IPS-15b (cell line): ENCODE measurements at regions not wholly inside any gene's neighbourhood (a gene's known extent, or its start where the extent isn't known, plus 50 kb on each side); places are given as distances from the start of the nearest gene placed in this dataset.
"Not testable (repeated sequence)": the region's sequence is repeated elsewhere in the genome, so short reads cannot be mapped to it uniquely, and the experiment has no call there.

Experiments used
- H3K27me3 ChIP-seq: one replicate; pipeline ENCODE4 v1.6.1; 2013; ENCODE audit warnings: low read length; ENCODE audit not compliant: control insufficient read depth, insufficient read depth
- H3K36me3 ChIP-seq: one replicate; pipeline ENCODE4 v1.6.1; 2013; ENCODE audit warnings: low read length; ENCODE audit not compliant: control insufficient read depth, insufficient read depth
- H3K4me1 ChIP-seq: one replicate; pipeline ENCODE4 v1.6.1; 2013; ENCODE audit warnings: mild to moderate bottlenecking, low read length; ENCODE audit not compliant: control insufficient read depth, insufficient read depth
- H3K4me3 ChIP-seq: one replicate; pipeline ENCODE4 v1.5.1; 2013; ENCODE audit warnings: low read depth, low read length
- H3K9ac ChIP-seq: one replicate; pipeline ENCODE4 v1.6.1; 2013; ENCODE audit warnings: low read depth, mild to moderate bottlenecking, low read length
- H3K9me3 ChIP-seq: one replicate; pipeline ENCODE4 v1.6.1; 2013; ENCODE audit warnings: mild to moderate bottlenecking, low read length; ENCODE audit not compliant: control insufficient read depth, insufficient read depth

DNA sequence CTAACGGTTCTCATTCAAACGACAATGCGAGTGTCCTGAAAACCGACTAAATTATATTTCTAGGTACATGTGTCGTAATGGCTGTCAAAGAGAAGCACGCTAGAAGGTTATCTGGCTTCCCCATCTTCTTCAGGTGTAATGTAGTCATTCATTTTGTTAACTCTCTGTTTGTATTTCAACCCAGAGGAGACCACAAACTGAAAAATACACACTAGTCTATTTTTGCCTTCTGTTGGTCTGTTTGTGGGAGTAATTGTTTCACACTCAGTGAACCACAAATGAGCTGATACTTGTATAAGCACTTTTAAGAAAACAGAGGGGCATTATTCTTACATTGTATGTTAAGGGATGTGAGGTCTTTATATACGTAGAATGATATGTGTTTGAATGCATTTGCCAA lies 305.9 kb downstream of the GATA3 start:
- Histone ChIP-seq H3K36me3 (no peaks in the 10 kb centered on the region), H3K9me3 (no peaks in the 10 kb centered on the region), H3K4me1 (no peaks in the 10 kb centered on the region), H3K4me3 (no peak overlapping the region), H3K27me3 (no peaks in the 10 kb centered on the region), H3K9ac (no peak overlapping the region)

DNA sequence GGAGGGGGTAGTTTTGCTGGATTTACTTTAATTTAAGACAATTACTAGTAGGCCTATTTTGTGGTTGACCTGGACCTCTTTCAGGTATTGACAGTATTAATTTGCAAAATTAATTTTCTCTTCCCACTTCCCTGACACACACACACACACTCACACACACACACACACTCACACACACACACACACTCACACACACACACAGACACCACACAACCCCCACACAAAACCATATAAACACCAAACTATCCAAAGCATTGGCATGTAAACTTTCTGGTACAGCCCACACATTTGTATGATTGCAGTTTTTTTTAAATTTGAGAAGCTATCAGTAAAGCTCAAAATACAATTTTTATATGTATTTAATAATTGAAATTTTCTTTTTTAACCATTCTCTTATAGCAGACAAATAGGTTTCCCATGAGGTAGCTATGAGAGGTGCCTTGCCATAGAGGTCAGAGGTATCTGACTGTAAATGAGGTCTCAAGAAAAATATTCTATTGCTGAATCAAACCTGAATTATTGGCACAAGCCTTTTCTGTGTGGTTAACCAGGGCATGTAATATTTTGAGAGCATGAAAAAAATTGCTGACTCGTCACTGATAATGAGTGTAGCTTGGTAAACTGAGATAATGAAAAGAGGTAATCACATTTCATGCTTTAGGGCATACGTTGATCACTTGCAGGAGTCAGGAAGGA lies 306.5 kb downstream of the GATA3 start:
- no peaks in the 10 kb centered on the region for H3K36me3 ChIP-seq
- H3K9me3 ChIP-seq, result no peaks in the 10 kb centered on the region
- H3K4me1 ChIP-seq, result no peaks in the 10 kb centered on the region
- H3K4me3 ChIP-seq, result no peak overlapping the region
- no peak overlapping the region for H3K9ac ChIP-seq
- no peaks in the 10 kb centered on the region for H3K27me3 ChIP-seq

DNA sequence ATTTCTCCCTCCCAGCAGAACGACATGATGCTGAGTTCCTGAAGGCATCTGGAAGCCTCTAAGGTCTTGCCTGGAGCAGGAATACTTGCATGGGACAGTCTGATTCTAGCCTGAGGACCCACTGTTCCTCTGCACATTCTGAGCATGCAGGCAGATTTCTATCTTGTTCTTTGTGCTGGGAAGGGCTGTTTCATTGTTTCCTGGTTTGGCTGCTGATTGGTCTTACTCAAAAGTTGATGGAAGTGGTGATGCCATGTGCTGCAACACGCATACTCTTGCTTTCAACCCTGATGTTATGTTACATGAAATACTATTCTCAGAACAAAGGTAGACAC lies 307.0 kb downstream of the GATA3 start:
- no peak overlapping the region for H3K9ac ChIP-seq

DNA sequence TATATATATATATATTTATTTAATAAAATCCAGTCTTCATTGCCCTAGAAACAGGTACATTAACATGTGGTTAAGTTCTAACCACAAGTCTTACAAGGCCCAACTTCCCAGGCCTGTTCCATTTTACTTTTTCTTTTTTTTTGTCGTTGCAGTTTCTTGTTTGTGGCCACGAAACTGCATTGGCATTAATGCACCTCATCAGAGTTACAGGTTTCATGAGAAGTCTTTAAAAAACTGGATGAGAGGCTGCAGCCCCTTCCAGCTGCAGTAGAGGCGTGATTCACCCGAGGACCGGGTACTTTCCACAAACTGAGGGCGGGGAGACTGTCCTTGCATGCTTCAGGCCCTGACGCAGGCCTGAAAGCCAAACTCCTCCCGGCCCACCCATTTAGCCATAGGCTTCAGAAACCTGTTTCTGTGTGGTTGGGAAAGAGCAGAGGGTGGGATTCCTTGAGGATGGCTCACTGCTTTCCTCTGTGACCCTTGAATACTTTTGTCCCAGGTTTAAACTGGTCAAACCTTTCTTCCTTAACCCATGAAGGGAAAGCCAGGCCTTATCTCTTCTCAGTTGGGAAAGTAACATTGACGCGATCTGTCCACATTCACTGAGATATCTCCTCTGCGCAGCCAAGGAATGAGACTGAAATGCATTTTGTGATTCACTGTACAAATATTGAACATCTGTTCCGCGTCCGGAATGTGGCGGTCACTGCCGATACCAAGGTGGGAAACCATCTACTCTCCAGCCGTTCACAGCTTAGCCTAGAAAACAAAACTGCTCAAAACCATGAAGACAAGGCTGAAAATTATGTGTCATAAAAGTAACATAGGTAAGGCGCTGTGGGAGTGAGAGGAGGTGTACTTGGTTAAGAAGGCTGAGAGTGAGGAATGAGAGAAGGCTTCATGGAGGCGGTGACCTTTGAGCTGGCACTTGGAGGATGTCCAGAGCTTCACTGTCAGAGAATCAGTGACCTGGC lies 311.7 kb downstream of the GATA3 start:
- H3K4me3 ChIP-seq, result no peak overlapping the region
- H3K4me1 ChIP-seq, result no peaks in the 10 kb centered on the region
- no peaks in the 10 kb centered on the region for H3K27me3 ChIP-seq
- H3K9ac ChIP-seq, result no peak overlapping the region
- H3K36me3 ChIP-seq, result no peaks in the 10 kb centered on the region
- no peaks in the 10 kb centered on the region for H3K9me3 ChIP-seq

More for the DNA sequence above, 307.0 kb downstream of the GATA3 start:
- H3K27me3 ChIP-seq, result no peaks in the 10 kb centered on the region
- H3K36me3 ChIP-seq, result no peaks in the 10 kb centered on the region
- no peak overlapping the region for H3K4me3 ChIP-seq
- no peaks in the 10 kb centered on the region for H3K4me1 ChIP-seq
- no peaks in the 10 kb centered on the region for H3K9me3 ChIP-seq

DNA sequence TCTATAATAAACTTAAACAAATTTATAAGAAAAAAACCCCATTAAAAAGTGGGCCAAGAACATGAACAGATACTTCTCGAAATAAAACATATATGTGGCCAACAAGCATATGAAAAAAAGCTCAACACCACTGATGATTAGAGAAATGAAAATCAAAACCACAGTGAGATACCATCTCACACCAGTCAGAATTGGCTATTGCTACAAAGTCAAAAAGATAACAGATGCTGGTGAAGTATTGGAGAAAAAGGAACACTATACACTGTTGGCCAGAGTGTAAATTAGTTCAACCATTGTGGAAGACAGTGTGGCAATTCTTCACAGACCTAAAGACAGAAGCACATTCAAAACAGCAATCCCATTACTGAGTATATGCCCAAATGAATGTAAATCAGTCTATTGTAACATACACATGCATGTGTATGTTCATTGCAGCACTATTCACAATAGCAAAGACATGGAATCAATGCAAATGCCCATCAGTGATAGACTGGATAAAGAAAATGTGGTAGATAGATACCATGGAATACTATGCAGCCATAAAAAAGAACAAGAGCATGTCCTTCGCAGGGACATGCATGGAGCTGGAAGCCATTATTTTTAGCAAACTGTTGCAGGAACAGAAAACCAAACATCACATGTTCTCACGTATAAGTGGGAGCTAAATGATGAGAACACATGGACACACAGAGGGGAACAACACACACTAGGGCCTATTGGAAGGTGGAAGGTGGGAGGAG lies 313.4 kb downstream of the GATA3 start:
- not testable (repeated sequence) for H3K27me3 ChIP-seq, H3K36me3 ChIP-seq, H3K4me1 ChIP-seq, H3K9ac ChIP-seq, H3K4me3 ChIP-seq, H3K9me3 ChIP-seq

DNA sequence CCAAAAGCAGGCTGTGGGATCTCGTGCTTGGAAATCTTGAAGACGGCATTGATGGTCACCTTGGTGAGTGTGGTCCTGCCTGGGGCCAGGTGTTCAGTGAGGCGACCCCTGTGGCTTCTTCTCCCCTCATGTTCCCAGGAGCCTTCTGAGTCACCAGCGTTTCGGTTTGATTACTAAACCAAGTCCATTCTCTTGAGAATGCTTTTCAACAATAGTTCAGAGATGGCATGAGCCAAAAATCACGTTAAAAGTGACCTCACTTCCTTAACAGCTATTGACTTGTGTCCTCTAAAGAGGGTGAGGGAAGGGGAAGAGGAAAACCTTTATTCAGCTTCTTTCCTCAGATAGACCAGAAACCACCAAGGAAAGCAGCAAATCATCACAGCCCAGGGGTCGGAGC lies 315.2 kb downstream of the GATA3 start:
- no peak overlapping the region for H3K4me3 ChIP-seq
- no peaks in the 10 kb centered on the region for H3K9me3 ChIP-seq
- H3K27me3 ChIP-seq, result no peaks in the 10 kb centered on the region
- no peak overlapping the region for H3K9ac ChIP-seq
- H3K4me1 ChIP-seq, result no peaks in the 10 kb centered on the region
- H3K36me3 ChIP-seq, result no peaks in the 10 kb centered on the region

DNA sequence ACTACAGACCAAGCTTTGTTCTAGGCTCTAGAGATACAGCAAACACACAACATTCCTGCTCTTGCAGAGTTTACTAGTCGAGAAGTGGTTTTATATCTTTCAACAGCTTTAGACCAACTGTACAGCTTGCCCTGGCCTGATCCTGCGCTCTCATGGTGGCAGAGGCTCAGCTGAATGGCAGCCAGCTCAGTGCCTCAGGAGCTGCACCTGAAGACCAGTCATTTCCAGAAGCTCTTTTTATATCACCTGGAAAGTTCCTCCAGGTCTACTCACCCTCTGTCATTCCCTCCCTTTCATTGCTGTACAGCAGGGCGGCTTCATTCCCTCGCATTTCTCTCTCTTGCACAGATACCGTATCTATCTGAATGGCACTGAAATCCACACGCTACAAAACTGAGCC lies 319.8 kb downstream of the GATA3 start:
- no peak overlapping the region for H3K4me3 ChIP-seq
- H3K9me3 ChIP-seq, result no peaks in the 10 kb centered on the region
- H3K27me3 ChIP-seq, result no peaks in the 10 kb centered on the region
- H3K4me1 ChIP-seq, result peaks cover 4% of the 10 kb centered on the region
- no peaks in the 10 kb centered on the region for H3K36me3 ChIP-seq
- no peak overlapping the region for H3K9ac ChIP-seq

DNA sequence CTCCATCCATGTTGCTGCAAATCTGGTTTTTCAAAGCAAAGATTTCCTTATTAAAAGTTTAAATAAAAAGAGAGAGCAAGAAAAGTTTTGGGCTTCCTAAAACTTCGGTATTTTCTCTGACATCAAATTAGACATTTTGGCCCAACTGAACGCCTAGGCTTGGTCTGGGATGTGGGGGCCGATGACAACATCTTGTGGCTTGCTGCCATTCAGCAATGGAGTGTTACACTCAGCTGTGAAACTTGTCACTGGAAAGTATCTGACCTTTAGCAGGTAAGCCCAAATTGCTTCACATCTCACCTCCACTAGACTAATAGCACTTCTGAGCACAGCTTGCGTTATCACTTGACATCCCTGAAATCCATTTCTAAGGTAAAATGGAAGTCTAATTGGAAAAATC lies 320.6 kb downstream of the GATA3 start:
- H3K4me3 ChIP-seq, result no peak overlapping the region
- peaks cover 4% of the 10 kb centered on the region for H3K4me1 ChIP-seq
- H3K36me3 ChIP-seq, result no peaks in the 10 kb centered on the region
- H3K27me3 ChIP-seq, result no peaks in the 10 kb centered on the region
- H3K9ac ChIP-seq, result no peak overlapping the region
- no peaks in the 10 kb centered on the region for H3K9me3 ChIP-seq

DNA sequence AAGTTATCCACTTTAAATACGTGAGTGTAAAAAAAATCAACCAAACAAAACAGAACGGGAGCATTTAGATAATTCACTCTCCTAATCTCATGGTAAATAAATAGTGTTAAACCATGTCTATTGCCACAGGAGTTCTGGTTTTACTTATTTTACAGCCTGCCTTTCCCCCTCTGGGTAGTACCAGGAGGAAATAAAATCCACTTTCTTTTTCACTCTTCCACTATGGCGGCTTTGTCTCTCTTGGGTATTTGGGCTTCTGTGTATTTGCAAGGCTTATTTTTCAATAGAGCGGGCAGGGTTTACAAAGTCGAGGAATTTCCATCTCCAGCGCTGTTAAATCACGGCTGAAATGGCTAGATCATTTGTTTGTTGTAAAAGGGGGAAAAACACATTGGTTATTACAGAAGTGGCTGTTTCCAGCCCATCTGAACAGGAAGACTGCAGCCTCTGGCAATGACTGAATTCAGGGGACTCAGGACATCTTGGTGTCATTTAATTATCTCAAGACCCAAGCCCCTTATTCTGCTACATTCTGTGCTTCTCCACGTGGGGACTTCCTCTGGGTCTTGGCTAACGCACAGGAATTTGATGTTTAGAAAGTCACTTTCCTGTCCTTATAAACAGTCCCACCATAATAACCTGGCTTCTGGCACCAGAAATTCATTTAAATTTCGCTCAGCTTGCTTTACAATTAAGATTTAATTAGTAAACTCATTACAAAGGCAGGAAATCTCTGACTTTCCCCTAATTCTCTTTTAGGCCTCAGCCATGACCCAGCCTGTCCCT lies 323.9 kb downstream of the GATA3 start:
- Histone ChIP-seq H3K9me3 (no peaks in the 10 kb centered on the region), H3K9ac (peak overlapping the region; percentile 29), H3K4me1 (peaks cover 4% of the 10 kb centered on the region), H3K36me3 (no peaks in the 10 kb centered on the region), H3K4me3 (no peak overlapping the region), H3K27me3 (no peaks in the 10 kb centered on the region)

DNA sequence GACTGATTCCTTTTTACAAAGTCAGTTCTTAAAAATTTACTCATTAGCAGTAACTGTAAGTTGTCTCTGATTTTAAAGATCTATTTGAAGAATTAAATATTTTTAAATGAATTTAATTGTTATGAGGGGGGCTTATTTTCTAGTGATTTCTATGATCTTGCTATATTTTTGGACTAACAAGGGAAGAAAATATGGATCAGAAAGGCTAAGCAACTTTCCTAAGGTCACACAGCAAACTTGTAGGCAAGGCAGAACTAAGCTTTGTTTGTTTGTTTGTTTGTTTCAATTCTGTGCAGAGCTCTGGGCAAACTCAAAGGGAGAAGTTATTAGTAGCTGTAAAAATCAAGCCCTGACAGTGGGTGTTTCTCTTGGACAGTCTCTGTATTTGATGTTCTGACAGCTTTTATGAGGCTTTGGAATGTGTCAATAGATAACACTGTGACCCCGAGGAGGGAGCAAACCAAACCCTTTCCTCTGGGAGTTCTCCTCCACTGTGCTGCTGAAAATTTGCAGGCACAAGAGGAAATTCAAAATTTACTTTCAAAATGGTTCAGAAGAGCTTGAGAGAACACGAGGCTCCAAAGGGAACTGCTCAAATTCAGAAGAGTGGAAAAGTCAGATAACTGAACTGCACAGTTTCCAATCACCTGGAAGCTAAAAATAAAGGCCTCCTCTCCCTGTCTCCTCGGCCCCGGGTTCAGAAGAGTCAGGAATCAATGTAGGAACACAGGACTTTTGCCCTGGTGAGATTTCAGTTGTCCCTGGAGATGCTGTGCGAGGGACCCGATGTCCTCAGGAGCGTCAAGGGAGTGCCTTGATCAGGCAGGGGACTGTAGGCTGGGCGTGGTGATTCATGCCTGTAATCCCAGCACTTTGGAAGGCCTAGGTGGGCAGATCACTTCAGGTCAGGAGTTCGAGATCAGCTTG lies 325.7 kb downstream of the GATA3 start:
- H3K9me3 ChIP-seq, result no peaks in the 10 kb centered on the region
- H3K9ac ChIP-seq, result no peak overlapping the region
- H3K4me1 ChIP-seq, result peaks cover 4% of the 10 kb centered on the region
- no peak overlapping the region for H3K4me3 ChIP-seq
- H3K36me3 ChIP-seq, result no peaks in the 10 kb centered on the region
- H3K27me3 ChIP-seq, result no peaks in the 10 kb centered on the region
